T-helper 2 cell (primary cell): ENCODE measurements at regions not wholly inside any gene's neighbourhood (a gene's known extent, or its start where the extent isn't known, plus 50 kb on each side); places are given as distances from the start of the nearest gene placed in this dataset.

Source experiments
- DNase-seq, 5 experiments: peaks; one replicate each; pipeline versions ENCODE4 v3.0.0 to v3.0.0-alpha.2; 2012 to 2022

DNA sequence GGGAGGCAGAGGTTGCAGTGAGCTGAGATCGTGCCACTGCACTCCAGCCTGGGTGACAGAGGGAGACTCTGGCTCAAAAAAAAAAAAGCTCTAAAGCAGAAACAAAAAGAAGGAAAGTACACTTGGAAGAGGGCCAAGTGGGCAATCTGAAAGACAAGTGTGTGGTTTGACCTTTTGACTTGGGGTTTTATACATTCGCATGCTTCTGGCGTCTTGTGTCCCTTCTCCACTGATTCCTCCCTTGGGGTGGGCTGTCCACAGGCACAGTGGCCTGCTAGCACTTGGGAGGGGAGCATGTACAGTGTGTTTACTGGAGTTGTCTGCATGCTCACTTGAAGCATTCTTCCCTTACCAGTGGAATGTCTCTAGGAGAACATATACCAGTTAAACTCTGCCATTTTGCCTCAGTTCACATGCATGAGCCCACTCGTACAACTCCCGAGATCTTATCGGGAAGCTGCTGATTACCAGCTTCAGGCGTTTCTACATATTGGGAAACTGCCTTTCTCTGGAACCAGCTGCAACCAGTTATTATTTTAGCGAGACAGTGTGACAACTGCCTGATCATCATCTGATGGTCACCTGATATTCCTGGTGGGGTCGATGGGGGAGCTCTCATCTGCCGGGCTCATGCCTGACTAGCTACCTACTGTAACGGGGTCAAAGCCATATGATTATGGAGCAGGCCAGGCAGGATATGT, 113.5 kb upstream of the ZNF678 start:
- DNase-seq, result no peak

GRCh38 chr1:227449051-227449450, 114.3 kb upstream of the ZNF678 start:
- DNase-seq, result peak in 1 of 5 experiments; percentile 35

GRCh38 chr1:227447531-227447990, 115.8 kb upstream of the ZNF678 start:
- no peak for DNase-seq

DNA sequence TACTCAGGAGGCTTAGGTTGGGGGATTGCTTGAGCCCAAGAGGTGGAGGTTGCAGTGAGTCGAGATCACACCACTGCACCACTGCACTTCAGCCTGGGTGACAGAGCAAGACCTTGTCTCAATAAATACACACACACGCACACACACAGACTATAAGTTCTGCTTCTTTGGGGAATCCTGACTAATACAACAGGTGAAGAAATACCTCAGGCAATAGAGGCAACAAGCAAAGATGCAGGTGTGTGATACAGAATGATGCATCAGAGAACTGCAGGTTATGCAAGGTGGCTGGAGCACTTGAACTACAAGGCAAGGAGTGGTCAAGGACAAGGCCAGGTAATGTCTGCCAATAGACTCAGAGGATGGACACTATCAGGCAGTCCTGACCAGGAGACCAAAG, 117.6 kb upstream of the ZNF678 start:
- no peak for DNase-seq

- DNase-seq, result no peak
Observed at GRCh38 chr1:227445092-227445674, 118.2 kb upstream of the ZNF678 start.

DNA sequence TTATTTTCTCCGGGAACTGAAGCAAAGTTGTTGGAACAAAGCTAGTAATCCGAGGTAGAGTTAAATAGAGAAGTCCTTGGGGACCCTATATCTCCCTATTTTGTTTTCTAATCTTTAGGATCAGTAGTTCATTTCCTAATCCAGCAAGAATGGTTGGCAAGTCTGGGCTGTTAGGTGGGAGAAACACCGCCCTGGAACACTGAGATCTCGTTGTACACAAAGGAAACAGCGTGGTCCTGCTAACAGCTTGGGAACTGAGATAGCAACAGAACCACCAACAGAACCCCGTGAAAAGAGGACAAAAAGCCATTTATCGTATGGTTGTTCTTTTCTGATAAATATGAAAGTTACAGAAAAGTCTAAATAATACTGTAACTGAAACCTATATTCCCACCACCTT, 121.9 kb upstream of the CDC42BPA start:
- DNase-seq, result no peak

- DNase-seq, result peak in 1 of 5 experiments; percentile 51
Observed at GRCh38 chr1:227437495-227438008, 119.3 kb upstream of the CDC42BPA start.

- DNase-seq, result no peak
Observed at GRCh38 chr1:227434808-227435444, 116.6 kb upstream of the CDC42BPA start.

DNA sequence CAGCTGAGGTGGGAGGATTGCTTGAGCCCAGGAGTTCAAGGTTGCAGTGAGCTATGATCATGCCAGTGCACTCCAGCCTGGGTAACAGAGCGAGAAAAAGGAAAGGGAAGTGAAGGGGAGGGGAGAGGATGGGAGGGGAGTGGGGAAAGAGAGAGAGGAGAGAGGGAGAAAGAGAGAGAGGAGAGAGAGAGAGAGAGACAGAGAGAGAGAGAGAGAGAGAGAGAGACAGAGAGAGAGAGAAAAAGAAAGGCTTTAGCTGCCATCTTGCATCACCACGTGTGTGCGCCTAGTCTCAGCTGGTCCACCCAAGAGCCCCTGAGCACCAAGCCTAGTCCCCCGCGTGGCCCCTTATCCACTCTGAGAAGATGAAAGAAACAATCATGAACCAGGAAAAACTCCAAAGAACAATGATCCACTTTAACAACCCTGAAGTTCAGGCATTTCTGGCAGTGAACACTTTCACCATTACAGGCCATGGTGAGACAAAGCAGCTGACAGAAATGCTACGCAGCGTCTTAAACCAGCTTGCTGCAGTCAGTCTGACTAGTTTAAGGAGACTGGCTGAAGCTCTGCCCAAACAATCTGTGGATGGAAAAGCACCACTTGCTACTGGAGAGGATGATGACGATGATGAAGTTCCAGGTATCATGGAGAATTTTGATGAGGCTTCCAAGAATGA, 115.5 kb upstream of the CDC42BPA start:
- DNase-seq, result no peak

DNA sequence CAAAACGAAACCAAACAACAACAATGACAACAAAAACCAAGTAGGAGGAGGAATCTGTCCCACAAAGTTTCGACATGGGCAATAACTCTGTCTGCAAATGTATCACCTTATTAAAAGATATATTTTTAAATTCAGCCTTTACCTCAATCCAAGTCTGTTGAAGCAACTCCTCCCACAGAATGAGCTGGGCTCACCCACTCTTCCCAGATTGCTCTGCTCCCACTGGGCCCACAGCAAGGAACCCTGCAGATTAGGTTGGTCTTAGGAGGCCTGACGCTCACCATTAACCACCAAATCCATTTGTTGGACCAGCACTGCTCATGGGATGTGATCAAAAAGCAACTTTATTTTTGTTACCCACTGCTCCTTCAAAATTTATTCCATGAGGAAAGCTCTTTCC, 114.7 kb upstream of the CDC42BPA start:
- no peak for DNase-seq

DNA sequence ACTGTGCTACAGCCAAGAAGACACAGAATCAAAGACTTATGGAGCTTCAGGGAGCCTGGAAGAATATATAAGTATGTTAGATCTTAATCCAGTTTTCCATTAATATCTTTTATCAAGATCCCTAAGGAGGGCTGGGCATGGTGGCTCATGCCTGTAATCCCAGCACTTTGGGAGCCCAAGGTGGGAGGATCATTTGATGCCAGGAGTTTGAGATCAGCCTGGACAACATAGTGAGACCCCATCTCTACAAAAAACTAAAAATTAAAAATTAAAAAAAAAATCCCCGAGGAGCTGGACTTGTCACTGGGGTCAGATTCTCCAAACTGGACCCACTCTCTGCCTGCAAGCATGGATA, 113.9 kb upstream of the CDC42BPA start:
- no peak for DNase-seq

DNA sequence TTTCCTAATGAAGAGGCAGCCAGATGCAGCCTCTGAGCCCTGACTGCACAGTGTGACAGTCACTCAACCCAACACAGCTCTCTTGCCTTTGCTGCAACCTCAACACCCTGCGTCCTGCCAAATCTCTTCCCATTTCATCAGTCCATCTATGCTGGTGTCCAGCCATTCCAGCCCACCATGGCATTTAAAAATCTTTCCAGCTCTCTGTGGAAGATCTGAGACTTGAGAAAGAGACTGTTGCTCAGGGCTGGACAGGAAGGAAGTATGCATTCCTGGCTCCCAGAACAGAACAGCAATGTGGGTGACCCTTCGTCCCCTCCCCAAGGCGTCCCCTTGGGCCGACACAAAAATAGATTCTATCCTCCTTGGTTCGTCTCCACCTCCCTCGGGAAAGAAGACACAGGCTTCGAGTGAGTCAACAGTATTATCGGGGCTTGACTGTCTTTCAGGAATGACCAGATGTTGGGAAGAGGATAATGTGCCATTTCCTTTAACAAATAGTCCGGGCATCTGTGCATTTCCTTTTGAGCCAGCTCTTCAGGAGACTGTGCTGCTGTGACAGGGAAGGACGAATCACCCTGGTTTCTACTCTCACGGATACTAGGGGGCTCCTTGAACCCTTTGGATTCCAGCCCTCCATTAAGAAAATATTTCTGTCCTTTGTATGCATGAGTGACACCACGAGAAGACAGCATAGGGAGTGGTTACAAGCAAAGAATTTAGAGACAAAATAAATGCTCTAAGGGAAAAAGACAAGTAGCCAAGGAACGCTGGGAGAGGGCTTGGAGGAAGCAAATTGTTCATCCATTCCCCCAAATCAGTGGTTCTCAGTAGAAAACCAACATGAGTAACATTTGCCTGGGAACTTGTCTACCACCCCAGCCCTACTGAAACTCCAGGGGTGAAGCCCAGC, 111.4 kb upstream of the CDC42BPA start:
- no peak for DNase-seq

DNA sequence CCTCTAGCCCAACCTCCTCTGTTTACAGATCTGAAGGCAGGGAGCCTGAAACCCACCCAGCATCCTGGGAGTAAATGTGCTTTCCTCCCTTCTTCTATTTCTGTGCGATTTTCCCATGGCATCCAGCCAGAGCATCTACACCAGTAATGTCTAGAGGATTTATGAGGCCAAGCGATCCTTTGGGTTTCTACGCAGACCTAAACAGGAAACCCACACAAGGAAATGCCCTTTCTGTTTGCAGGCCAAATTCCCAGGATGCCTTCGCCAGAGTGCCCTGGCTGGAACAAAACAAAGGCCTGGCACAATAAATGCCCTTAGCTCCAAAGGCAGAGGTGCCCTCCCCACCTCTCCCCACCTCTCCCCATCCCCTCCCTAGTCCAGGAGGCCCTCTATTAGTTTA, 110.5 kb upstream of the CDC42BPA start:
- DNase-seq, result no peak

GRCh38 chr1:227427411-227427810, 109.1 kb upstream of the CDC42BPA start:
- no peak for DNase-seq

GRCh38 chr1:227424953-227425352, 106.7 kb upstream of the CDC42BPA start:
- no peak for DNase-seq

DNA sequence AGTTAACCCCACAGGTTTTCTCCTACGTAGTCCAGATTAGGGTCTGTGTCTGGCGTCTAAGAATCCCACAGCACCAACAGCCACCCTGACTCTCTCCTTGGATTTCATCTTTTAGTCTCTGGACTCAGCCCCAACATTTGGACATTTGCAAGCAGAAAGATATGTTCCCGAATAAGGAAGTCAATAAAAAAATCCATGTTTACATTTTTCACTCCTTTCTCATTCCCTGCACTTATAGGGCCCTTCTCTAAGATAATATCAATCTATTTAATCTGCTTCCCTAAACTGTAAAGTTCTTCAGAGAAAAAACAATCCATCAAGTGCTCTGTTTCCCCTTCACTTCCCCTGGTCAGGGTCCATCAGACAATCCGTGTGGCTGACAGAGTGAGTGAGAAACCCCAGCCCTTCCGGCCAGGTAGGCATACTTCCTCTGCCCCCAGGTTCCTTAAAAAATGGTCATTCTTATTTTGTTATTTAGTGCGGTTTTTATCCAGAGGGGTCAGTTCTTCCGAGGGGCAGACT, 105.9 kb upstream of the CDC42BPA start:
- no peak for DNase-seq

GRCh38 chr1:227422581-227422980, 104.3 kb upstream of the CDC42BPA start:
- DNase-seq, result no peak

DNA sequence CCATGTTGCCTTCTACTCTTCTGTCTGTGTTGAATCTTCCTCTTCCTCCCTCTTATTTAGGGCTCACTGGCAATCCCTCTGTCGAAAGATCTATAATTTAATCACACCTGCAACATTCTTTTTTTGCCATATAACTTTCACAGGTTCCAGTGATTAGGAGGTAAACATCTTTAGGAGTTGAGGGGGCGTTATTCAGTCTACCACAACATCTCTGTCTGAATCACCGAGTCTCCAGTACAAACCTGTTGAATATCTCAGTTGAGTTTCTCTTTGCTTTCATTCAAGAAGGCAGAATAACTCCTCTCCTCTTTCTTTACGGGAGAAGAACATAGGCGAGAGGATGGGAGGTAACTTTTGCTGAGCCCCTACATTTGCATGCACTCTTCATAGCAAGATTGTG, 101.9 kb upstream of the CDC42BPA start:
- no peak for DNase-seq

DNA sequence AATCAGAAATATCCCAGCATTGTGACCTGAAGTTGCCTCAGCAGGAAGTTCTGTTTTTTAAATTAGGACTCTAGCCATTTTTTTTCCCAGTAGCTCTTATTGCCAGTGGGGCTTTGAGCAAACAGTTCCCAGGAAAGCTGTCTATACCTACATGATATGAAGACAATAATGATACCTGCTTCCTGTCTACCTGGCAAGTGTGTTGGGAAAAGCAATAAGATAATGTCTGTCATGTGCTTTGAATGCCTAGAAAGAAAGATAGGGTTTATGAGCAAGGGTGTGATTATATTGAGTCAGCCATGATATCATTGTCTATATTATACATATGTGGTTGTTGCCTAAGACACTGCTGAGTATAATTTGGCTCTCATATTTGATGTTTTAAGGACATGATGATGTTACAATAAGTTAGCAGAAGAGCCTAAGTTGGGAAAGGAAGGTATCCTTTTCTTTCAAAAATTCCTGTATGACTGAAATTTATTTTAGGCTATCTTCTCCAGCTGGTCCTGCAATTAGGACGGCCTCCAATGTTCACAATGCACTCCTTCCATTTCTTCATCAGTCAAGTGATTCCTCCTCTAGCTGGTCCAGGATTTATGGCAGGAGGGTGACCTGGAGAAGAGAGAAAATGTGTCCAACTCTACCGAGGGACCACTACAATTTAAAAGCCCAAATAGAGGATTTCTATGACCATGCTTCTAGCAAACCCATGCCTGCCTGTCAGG, 99.6 kb upstream of the CDC42BPA start:
- no peak for DNase-seq

DNA sequence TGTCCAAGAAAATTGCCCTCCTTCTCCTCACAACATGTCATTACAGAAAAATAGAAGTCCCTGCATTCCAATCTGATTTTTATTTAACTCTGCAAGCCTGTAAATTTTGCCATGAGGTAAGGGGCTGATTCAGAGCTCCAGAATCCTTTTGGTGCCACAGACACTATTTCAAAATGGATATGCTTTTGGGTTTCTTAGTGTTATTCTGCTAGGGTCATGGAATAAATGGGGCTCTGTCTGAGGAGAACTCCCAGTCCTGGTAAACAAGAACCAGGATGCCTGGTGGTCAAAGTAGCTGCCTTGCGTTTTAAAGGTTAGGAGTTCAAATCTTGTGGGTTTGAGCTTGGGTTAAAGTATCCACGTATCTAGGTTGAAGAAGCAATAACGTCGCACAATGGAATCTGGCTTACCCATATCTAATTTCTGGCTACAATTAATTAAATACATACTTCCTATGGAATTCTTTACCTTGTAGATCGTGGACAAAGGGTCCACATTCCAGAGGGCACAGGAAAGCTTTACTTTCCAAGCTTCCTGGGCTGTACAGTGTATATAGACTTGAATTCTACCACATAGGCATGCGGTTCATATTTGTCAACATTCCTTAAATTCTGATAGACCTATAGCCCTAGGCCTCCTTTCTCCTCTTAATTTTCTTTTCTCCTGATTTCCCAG, 98.0 kb upstream of the CDC42BPA start:
- no peak for DNase-seq
